Fibroblast of skin of right biceps (primary cell): ENCODE measurements at regions not wholly inside any gene's neighbourhood (a gene's known extent, or its start where the extent isn't known, plus 50 kb on each side); places are given as distances from the start of the nearest gene placed in this dataset.
"Not testable (repeated sequence)": the region's sequence is repeated elsewhere in the genome, so short reads cannot be mapped to it uniquely, and the experiment has no call there.

Experiments used
- DNase-seq: peaks from one replicate; pipeline ENCODE4 v3.0.0-alpha.2; 2013

DNA sequence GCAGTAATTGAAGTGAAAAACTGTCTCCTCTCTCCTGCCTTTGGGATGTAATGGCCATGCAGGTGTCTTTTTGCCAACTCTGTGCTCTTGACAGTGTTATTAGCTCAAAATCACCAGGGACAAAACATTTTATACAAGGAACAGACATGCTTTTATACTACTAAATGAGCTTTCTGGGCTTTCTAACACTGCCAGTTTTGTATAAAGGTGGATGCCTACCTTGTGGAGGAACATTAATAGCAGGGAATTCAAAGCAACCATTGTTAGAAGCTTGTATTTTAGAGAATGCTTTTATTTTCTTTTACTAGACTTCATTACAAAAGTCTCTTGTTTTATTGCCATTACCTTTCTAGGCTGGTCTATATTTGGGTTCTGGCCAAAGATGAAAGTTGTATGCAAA is 54.7 kb upstream of the ARSJ start:
- no peak for DNase-seq

DNA sequence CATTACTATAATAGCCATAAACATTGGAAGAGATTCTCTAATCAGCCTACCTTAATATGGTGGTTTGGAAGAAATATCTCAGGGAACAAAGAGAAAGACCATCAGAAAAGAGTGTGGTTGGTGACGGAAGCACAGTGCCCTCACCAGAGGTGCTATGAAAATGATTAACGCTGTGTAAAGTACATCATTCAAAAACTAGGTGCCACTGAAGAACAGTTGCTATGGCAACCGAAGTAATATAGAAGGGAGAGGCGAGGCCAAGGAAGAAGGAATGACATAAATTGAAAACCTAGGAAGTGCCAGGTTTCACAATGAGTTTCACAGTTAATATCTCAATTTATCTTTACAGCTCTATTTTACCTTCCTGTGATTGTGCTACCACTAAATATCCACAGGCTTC is 57.0 kb upstream of the ARSJ start:
- no peak for DNase-seq

- DNase-seq = no peak
Measured at GRCh38 chr4:114036864-114037263, 57.4 kb upstream of the ARSJ start.

- DNase-seq = no peak
Measured at GRCh38 chr4:114037988-114038387, 58.5 kb upstream of the ARSJ start.

DNA sequence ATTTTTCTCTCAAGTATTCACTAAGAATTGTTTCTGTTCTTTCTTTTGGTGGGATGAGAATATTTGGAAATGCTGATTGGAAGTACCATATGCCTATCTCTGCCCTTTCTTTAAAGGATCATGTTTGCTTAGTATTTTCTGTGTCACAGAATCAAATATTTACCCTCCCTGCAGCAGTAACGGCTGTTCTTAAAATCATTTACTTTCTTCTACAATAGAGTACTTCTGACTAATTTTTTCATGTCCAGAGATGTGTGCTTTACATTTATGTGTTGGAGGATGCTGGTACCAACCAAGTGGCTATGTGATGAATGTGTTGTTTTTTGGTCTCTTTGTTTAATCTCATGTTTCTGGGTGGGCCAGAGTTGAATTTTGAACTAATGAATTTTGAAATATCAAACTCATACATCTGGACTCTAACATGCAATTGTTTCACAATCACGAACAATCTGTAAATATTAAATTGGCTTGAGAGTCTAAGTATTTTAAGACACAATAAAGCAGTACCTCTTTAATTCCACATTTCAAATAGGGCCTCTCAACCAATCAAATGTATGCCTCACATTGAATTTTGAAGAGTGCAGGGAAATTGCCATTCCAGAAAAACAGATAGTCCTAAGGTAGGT is 59.4 kb upstream of the ARSJ start:
- DNase-seq = no peak

- DNase-seq = peak; percentile 58
Measured at GRCh38 chr4:114040319-114041116, 61.1 kb upstream of the ARSJ start.

DNA sequence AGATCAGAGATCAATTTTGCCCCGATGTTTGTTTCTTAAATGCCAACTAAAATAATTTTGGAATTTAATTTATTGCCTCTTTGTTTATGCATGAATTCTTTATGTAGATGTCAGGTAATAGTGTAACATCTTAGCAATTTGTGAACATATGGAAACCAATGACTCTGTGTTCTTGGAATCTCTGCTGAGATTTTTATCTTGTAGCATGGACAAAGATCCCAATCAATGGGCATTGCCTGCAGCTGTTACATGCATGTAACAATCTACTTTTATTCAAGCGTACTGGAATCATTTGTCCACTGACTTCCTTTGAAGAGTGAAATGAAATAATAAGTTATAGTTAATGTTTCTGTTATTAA is 61.6 kb upstream of the ARSJ start:
- DNase-seq = peak; percentile 76

DNA sequence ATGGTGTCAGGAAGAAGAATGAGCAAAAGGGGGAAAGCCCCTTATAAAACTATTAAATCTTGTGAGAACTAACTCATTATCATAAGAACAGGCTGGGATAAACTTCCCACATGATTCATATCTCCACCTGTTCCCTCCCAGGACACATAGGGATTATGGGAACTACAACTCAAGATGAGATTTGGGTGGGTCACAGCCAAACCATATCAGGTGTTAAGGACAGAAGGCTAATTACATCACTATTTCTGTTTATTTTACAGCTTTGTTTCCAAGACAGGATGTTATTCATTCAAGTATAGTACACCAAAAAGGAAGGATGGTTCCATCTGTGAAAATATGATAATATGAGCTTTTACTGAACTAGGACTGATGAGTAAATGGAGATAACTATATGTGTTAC is 63.7 kb upstream of the ARSJ start:
- no peak for DNase-seq

DNA sequence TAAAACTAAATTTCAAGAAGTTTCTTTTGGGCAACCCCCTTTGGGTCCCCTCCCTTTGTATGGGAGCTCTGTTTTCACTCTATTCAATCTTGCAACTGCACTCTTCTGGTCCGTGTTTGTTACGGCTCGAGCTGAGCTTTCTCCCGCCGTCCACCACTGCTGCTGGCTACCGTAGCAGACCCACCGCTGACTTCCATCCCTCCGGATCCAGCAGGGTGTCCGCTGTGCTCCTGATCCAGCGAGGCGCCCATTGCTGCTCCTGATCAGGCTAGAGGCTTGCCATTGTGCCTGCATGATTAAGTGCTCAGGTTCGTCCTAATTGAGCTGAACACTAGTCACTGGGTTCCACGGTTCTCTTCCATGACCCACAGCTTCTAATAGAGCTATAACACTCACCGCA is 64.9 kb upstream of the ARSJ start:
- DNase-seq = not testable (repeated sequence)

GRCh38 chr4:114046331-114046730 is 66.9 kb upstream of the ARSJ start:
- DNase-seq = no peak

DNA sequence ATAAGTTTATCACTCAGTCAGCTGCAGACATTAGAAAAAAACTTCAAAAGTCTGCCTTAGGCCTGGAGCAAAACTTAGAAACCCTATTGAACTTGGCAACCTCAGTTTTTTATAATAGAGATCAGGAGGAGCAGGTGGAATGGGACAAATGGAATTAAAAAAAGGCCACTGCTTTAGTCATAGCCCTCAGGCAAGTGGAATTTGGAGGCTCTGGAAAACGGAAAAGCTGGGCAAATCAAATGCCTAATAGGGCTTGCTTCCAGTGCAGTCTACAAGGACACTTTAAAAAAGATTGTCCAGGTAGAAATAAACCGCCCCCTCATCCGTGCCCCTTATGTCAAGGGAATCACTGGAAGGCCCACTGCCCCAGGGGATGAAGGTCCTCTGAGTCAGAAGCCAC is 68.7 kb upstream of the ARSJ start:
- DNase-seq = not testable (repeated sequence)

GRCh38 chr4:114052227-114052626 is 72.8 kb upstream of the ARSJ start:
- DNase-seq = no peak

DNA sequence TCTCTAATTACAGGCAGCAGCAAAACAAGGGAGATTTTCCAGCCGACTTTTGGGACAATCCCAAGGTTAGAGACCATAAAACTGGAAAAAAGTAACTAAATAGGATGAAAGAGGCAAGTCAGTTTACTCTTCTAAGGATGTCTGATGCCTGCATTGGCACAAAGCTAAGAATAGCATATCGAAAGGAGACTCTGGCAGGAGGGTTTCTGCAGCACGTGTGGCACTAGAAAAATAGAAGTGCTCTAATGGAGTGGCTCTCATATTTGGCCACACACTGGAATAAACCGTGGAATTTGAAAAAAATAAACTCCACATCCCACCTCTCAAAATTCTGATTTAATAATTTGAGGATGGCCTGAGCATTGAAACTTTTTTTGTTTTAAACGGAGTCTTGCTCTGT is 77.2 kb upstream of the ARSJ start:
- no peak for DNase-seq

DNA sequence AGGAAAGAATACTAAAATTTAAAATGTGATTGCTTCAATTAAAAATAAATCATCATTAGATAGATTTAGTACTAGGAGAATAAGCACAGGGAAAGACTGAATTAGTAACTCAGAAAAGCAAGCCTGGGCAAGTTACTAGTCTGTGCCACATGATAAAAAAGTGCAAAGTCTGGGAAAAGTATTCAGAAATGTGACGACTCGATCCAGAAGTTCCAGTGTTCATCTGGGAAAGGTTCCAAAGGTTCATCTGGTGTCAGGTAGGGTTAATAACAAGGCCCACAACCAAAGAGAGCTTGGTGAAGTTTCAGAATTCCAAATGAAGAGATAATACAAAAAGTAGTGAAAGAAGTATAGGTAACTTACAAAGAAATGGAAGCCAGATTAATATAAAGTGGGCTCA is 78.3 kb upstream of the ARSJ start:
- DNase-seq = no peak

- peak; percentile 50 for DNase-seq
Measured at GRCh38 chr4:114062499-114062898, 83.1 kb upstream of the ARSJ start.

DNA sequence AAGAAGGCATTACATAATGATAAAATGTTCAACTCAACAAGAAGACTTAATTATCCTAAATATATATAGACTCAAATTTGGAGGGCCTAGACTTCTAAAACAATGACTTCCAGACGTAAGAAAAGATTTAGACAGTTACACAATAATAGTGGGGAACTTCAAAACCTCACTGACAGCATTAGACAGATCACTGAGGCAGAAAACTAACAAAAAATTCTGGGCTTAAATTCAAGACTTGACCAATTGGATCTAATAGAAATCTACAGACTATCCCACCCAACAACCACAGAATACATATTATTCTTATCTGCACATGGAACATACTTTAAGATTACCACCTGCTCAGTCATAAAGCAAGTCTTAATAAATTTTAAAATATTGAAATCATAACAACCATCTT is 93.3 kb upstream of the ARSJ start:
- DNase-seq = no peak

DNA sequence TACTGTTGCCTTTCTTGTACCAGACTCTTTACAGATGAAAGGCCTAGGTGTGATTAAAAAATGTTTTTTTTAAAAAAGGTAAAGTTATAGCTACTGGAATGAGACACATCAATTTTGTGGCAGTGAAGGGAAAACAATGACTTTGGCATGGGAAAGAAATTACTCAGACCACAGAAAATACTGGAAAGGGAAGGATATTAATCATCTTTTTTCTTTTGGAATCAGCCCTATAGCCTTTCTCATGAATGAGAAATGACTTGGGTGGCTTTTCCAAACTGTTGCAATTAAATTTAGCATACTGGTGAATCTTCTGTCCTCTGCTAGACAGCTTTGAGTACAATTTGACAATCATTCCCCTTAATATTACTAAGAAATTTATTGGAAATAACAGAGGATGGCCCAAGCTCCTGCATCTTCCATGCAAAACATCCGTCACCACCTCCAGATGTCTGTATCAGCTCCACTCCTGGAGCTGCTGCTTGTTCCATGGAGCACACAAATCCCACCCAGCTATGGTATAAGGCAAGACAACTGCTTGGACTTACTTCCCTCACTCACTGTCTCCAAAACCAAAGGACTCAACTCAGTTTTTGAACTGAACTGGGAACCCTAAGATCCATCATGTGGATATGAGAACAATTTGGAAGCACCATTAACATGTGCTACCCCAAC is 97.6 kb upstream of the ARSJ start:
- peak; percentile 69 for DNase-seq

DNA sequence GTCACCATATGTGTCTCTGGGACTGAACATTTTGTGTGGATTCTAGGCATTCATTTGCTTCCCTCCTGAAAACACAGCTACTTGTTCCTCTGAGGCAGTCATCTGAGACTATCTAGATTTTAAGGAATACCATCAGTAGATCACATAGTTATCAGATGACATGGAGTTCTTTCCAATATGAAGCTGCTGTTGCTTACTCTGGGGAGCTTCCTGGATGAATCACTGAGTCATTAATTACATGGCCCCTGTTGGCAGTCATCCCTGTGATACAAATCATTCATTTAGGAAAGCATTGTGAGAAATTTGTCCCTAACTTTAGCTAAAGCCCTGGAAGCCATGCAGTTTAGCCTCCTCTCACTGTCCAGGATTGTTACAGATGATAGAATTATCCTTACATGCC is 98.2 kb upstream of the ARSJ start:
- peak; percentile 98 for DNase-seq

DNA sequence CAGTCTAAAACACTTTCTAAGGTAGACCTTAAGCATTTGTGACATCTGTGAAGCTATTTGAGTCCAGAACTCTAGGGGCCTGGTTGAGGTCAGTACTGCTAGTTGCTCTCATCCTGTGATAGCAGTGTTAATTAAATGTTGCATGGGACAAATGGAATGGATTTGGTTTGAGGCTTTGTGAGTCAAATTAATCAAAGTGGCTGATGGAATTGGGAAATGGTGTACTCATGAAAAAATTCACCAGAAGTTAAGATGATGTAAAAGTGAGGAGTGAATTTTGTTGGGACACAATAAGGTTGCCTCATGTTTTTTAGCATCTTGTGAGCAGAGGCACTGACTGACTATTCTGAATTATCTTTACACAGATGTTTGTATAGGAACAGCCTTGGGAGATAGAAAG is 99.2 kb upstream of the ARSJ start:
- peak; percentile 64 for DNase-seq

DNA sequence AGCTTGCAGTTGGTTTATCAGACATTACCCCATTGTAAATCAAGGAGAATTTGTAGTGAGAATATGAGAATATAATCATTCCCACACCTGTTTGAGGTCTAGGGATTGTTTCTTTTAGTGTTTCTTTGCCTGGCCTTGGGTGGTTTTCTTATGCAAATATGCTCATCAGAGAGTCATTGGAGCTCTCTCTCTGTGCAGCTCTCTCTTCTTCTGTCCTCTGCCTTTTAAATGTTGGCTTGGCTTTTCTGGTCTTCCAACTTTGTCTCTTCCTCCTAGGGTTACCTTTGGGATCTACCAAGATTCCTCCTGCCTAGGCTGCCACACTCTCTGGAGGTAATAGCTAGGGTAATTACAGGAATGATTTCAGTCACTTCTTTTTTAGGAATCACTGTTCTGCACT is 102.3 kb upstream of the ARSJ start:
- no peak for DNase-seq

- peak; percentile 28 for DNase-seq
Measured at GRCh38 chr4:114082348-114082747, 102.9 kb upstream of the ARSJ start.

- DNase-seq = no peak
Measured at GRCh38 chr4:114085611-114086345, 106.3 kb upstream of the ARSJ start.

DNA sequence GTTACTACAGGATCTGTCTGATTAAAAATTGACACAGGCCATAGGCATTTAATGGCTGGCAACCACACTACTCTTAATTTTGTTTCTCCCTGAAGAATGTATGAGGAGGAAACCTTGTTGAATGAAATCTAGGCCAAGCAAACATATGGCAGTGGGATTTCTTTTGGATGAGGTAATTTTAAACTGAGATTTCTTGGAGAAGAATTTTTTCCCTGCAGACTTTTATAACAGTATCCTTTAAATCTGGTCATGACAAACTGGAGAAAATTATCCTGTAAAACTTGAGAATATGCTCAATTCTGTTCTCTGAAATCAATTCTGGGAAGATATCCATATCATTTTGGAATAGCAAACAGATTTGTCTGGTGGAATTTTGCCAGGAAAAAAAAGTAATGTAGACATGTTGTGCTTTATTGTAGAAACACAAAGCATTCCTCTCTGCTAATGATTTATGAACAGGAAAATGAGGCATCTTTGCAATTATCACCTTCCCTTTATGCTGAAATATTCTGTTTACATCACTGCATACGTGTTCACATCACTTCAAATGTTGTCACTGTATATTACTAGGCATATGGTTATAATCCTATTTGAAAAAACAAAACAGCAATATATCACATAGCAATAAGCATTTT is 108.3 kb upstream of the ARSJ start:
- peak; percentile 93 for DNase-seq
